Suprapubic skin (tissue), 4 donors: ENCODE measurements at regions not wholly inside any gene's neighbourhood (a gene's known extent, or its start where the extent isn't known, plus 50 kb on each side); places are given as distances from the start of the nearest gene placed in this dataset.

Source experiments
- POLR2A ChIP-seq, 2 donors: fragments of 450-650 bp; IDR thresholded peaks; one replicate each; pipeline ENCODE4 v1.6.1; 2017; ENCODE audit warnings: antibody characterized with exemption in 2 of 2, mild to moderate bottlenecking in 2 of 2, moderate library complexity in 2 of 2
- POLR2AphosphoS5 ChIP-seq, 3 donors: sonication (generic); formaldehyde crosslinking; IDR thresholded peaks; one replicate each; pipeline ENCODE4 v1.6.1; 2017; ENCODE audit warnings: antibody characterized with exemption in 3 of 3
- TF ChIP-seq, protein P1 (sequence below), 2 donors: fragments of 200-600 bp in 1 of 2; fragments of 450-650 bp in 1 of 2; sonication (generic) in 1 of 2; IDR thresholded peaks; one replicate each; pipeline ENCODE4 v1.5.1; 2016 to 2019; ENCODE audit warnings: antibody characterized with exemption in 2 of 2, mild to moderate bottlenecking in 1 of 2, moderate library complexity in 1 of 2

DNA sequence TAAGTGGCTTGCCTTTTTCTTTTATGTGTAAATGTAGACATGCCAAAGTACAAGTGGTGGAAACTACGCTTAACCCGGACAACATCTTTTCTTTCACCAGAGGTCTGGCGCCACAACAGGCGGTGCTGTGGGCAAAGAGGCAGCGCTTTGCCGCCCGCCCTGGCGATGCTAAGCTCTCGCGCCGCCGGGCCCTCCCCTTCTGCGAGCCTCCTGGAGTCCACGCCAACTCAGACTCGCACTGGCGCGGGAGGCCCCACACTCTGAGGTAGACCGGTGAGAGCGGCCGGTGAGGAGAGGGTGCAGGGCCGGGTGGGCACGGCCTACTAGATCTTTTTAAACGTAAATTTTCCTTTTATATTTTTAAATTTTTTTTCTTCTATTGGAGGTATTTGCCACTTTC is 2253.1 kb upstream of the C9orf72 start:
- TF ChIP-seq, protein P1, sequence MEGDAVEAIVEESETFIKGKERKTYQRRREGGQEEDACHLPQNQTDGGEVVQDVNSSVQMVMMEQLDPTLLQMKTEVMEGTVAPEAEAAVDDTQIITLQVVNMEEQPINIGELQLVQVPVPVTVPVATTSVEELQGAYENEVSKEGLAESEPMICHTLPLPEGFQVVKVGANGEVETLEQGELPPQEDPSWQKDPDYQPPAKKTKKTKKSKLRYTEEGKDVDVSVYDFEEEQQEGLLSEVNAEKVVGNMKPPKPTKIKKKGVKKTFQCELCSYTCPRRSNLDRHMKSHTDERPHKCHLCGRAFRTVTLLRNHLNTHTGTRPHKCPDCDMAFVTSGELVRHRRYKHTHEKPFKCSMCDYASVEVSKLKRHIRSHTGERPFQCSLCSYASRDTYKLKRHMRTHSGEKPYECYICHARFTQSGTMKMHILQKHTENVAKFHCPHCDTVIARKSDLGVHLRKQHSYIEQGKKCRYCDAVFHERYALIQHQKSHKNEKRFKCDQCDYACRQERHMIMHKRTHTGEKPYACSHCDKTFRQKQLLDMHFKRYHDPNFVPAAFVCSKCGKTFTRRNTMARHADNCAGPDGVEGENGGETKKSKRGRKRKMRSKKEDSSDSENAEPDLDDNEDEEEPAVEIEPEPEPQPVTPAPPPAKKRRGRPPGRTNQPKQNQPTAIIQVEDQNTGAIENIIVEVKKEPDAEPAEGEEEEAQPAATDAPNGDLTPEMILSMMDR (IDR thresholded peaks at IDR 0.05) = no peak
- TF ChIP-seq POLR2A (IDR thresholded peaks at IDR 0.05) = no peak
- no peak for TF ChIP-seq POLR2AphosphoS5 (IDR thresholded peaks at IDR 0.05)
